COLO668 (cell line): ENCODE measurements at regions not wholly inside any gene's neighbourhood (a gene's known extent, or its start where the extent isn't known, plus 50 kb on each side); places are given as distances from the start of the nearest gene placed in this dataset.

Experiments
- DNase-seq: peaks from one replicate; lab custom pipeline; 2025; ENCODE audit not compliant: unreplicated experiment; lab: John Stamatoyannopoulos, UW

GRCh38 chr6:47360388-47360787 lies 50.7 kb upstream of the TNFRSF21 start:
- no peak for DNase-seq

- no peak for DNase-seq
Measured at GRCh38 chr6:47362857-47363461, 53.3 kb upstream of the TNFRSF21 start.

GRCh38 chr6:47363736-47364135 lies 54.0 kb upstream of the TNFRSF21 start:
- no peak for DNase-seq

GRCh38 chr6:47366335-47366890 lies 56.7 kb upstream of the TNFRSF21 start:
- no peak for DNase-seq

- no peak for DNase-seq
Measured at GRCh38 chr6:47371139-47371869, 61.6 kb upstream of the TNFRSF21 start.

- no peak for DNase-seq
Measured at GRCh38 chr6:47371870-47372255, 62.2 kb upstream of the TNFRSF21 start.

- no peak for DNase-seq
Measured at GRCh38 chr6:47372318-47372717, 62.6 kb upstream of the TNFRSF21 start.

- no peak for DNase-seq
Measured at GRCh38 chr6:47375426-47375825, 65.7 kb upstream of the TNFRSF21 start.

GRCh38 chr6:47376930-47377329 lies 67.2 kb upstream of the TNFRSF21 start:
- DNase-seq, result no peak

- DNase-seq, result no peak
Measured at GRCh38 chr6:47377971-47378370, 68.3 kb upstream of the TNFRSF21 start.

- no peak for DNase-seq
Measured at GRCh38 chr6:47379328-47379727, 69.6 kb upstream of the TNFRSF21 start.

- DNase-seq, result no peak
Measured at GRCh38 chr6:47380251-47380650, 70.5 kb upstream of the TNFRSF21 start.

GRCh38 chr6:47381036-47381435 lies 71.3 kb upstream of the TNFRSF21 start:
- DNase-seq, result no peak

GRCh38 chr6:47383360-47383759 lies 73.7 kb upstream of the TNFRSF21 start:
- DNase-seq, result no peak

- DNase-seq, result no peak
Measured at GRCh38 chr6:47391675-47392074, 82.0 kb upstream of the TNFRSF21 start.

GRCh38 chr6:47392251-47392650 lies 82.5 kb upstream of the TNFRSF21 start:
- DNase-seq, result no peak

- no peak for DNase-seq
Measured at GRCh38 chr6:47396401-47397069, 81.1 kb upstream of the CD2AP start.

GRCh38 chr6:47400581-47400980 lies 77.0 kb upstream of the CD2AP start:
- DNase-seq, result no peak

- DNase-seq, result no peak
Measured at GRCh38 chr6:47402081-47402480, 75.5 kb upstream of the CD2AP start.

- DNase-seq, result no peak
Measured at GRCh38 chr6:47403056-47403455, 74.5 kb upstream of the CD2AP start.

- no peak for DNase-seq
Measured at GRCh38 chr6:47403801-47404200, 73.8 kb upstream of the CD2AP start.

- no peak for DNase-seq
Measured at GRCh38 chr6:47404435-47404834, 73.2 kb upstream of the CD2AP start.
